ENCODE measurements at regions not wholly inside any gene's neighbourhood (a gene's known extent, or its start where the extent isn't known, plus 50 kb on each side); places are given as distances from the start of the nearest gene placed in this dataset.
"Not testable (repeated sequence)": the region's sequence is repeated elsewhere in the genome, so short reads cannot be mapped to it uniquely, and the experiment has no call there.

DNA sequence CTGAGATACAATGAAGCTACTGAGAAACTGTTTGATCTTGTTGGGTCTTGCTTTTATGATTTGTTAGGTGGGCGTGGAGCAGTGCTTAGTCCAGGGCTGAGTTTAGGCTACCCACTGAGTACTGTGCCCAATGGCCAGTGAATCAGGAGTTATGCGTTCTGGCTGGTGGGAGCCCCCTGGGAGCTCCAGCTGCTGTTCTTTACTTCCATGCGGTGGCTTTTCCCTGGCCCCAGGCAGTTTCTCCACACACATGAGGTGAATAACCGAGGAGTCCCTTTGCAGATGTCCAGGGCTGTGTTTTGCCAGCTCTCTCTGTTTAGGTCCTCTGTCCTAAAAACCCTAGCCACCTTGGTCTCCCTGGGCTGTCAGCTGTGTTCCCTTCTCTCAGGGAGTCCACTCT lies 106.5 kb downstream of the KLF13 start:
- DNase-seq, result no peak
- H3K4me1 Mint-ChIP-seq, result peaks cover 62% of the 10 kb centered on the region
- H3K27me3 Mint-ChIP-seq, result no peaks in the 10 kb centered on the region
- no peaks in the 10 kb centered on the region for H3K9me3 Mint-ChIP-seq
- H3K4me3 Mint-ChIP-seq, result no peak overlapping the region
- H3K36me3 Mint-ChIP-seq (ENCODE audit: low read depth), result no peaks in the 10 kb centered on the region
- no peak overlapping the region for H3K27ac Mint-ChIP-seq
- ATAC-seq, result no peak

DNA sequence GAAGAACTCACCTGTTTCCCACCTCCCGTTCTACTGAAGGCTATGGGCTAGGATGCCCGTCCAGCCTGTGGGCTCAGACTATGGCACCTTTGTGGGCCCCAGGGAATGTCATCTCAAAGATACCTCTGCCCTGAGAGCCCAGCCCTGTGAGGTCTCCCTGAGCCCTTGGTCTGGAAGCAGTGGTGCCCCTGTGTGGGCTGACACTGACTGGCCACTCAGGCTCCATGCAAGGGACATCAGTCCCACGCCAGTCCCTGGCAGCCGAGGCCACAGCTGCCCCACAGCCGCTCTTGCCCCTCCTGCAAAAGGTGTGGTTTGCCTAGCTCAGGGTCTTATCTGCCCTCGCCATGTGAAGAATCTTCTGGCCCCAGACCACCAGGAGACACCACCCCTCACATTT lies 106.9 kb downstream of the KLF13 start:
- no peaks in the 10 kb centered on the region for H3K9me3 Mint-ChIP-seq
- H3K27me3 Mint-ChIP-seq, result no peaks in the 10 kb centered on the region
- peaks cover 67% of the 10 kb centered on the region for H3K4me1 Mint-ChIP-seq
- no peaks in the 10 kb centered on the region for H3K36me3 Mint-ChIP-seq (ENCODE audit: low read depth)
- no peak for ATAC-seq
- H3K27ac Mint-ChIP-seq, result peak overlapping the region; percentile 97
- H3K4me3 Mint-ChIP-seq, result no peak overlapping the region
- DNase-seq, result no peak

DNA sequence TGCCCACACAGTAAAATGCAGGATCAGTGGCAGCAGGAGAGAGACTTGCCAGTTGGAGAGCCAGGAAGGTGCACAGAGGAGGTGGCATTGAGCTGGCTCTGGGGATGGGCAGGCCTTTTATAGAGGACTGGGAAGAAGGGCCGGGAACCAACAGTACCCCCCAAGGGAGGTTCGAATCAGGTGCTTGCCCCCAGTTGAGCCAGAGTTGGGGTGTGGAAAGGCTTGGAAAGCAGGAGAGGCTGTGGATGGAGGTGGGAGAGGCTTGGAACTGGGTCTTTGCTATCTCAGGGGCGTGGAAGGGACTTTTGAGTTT lies 107.6 kb downstream of the KLF13 start:
- ATAC-seq (no peak), DNase-seq (no peak)
- H3K4me3 Mint-ChIP-seq, result peak overlapping the region; percentile 73
- H3K27ac Mint-ChIP-seq, result peak overlapping the region; percentile 97
- no peaks in the 10 kb centered on the region for H3K36me3 Mint-ChIP-seq (ENCODE audit: low read depth)
- no peaks in the 10 kb centered on the region for H3K9me3 Mint-ChIP-seq
- H3K4me1 Mint-ChIP-seq, result peaks cover 71% of the 10 kb centered on the region
- H3K27me3 Mint-ChIP-seq, result no peaks in the 10 kb centered on the region

- H3K4me3 Mint-ChIP-seq, result peak overlapping the region; percentile 73
- peak overlapping the region; percentile 97 for H3K27ac Mint-ChIP-seq
- ATAC-seq, result peak; percentile 58
- peaks cover 76% of the 10 kb centered on the region for H3K4me1 Mint-ChIP-seq
- no peaks in the 10 kb centered on the region for H3K9me3 Mint-ChIP-seq
- peak; percentile 81 for DNase-seq
- H3K36me3 Mint-ChIP-seq (ENCODE audit: low read depth), result no peaks in the 10 kb centered on the region
- H3K27me3 Mint-ChIP-seq, result no peaks in the 10 kb centered on the region
Measured at GRCh38 chr15:31434588-31435260, 108.1 kb downstream of the KLF13 start.

DNA sequence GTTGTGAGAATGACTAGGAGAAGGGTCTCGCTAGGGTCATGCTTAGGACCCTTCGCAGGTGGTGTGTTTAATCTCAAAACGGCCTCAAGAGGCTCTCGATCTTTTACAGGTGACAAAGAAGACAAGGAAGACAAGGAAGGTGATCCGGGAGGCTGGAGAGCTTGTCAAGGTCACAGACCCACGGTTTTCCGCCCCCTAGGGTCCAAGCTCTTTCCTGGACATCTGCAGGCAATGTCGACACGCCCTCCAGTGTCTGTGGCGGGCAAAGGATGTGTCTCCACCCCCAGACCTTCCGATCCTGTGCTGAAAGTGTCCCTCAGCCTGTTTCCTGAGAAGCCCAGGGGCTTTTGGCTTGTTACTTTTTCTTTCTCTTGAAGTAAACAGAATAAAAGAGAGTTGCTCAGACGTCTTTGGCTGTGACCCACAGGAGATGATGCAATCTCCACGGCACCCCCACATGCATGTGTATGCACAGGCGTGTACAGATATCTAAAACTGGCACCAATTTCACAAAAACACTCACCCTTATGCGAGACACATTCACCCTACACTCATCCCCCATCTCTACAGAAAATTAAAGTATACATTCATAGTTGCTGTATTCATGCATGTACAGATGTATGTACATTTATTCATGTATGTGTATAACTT lies 108.8 kb downstream of the KLF13 start:
- Mint-ChIP-seq H3K27ac (peak overlapping the region; percentile 97), H3K4me3 (peak overlapping the region; percentile 73), H3K27me3 (no peaks in the 10 kb centered on the region), H3K4me1 (peaks cover 75% of the 10 kb centered on the region), H3K36me3 (ENCODE audit: low read depth) (no peaks in the 10 kb centered on the region), H3K9me3 (no peaks in the 10 kb centered on the region)
- peak; percentile 86 for DNase-seq
- peak; percentile 56 for ATAC-seq

- Mint-ChIP-seq H3K27me3 (no peaks in the 10 kb centered on the region), H3K4me3 (peak overlapping the region; percentile 73), H3K9me3 (no peaks in the 10 kb centered on the region), H3K36me3 (ENCODE audit: low read depth) (no peaks in the 10 kb centered on the region), H3K27ac (peak overlapping the region; percentile 97), H3K4me1 (peaks cover 77% of the 10 kb centered on the region)
- DNase-seq (peak; percentile 50), ATAC-seq (peak; percentile 2)
Measured at GRCh38 chr15:31435912-31436628, 109.4 kb downstream of the KLF13 start.

- Mint-ChIP-seq H3K27ac (peak overlapping the region; percentile 94), H3K36me3 (ENCODE audit: low read depth) (no peaks in the 10 kb centered on the region), H3K27me3 (no peaks in the 10 kb centered on the region), H3K4me1 (peaks cover 91% of the 10 kb centered on the region), H3K9me3 (no peaks in the 10 kb centered on the region), H3K4me3 (peak overlapping the region; percentile 34)
- ATAC-seq (peak; percentile 50), DNase-seq (peak; percentile 80)
Measured at GRCh38 chr15:31437686-31438085, 111.1 kb downstream of the KLF13 start.

- Mint-ChIP-seq H3K4me3 (peak overlapping the region; percentile 3), H3K36me3 (ENCODE audit: low read depth) (no peaks in the 10 kb centered on the region), H3K9me3 (no peaks in the 10 kb centered on the region), H3K27me3 (no peaks in the 10 kb centered on the region), H3K27ac (peak overlapping the region; percentile 94), H3K4me1 (peaks cover 92% of the 10 kb centered on the region)
- ATAC-seq (no peak), DNase-seq (no peak)
Measured at GRCh38 chr15:31438601-31439265, 112.1 kb downstream of the KLF13 start.

- peak overlapping the region; percentile 3 for H3K4me3 Mint-ChIP-seq
- peaks cover 91% of the 10 kb centered on the region for H3K4me1 Mint-ChIP-seq
- no peaks in the 10 kb centered on the region for H3K36me3 Mint-ChIP-seq (ENCODE audit: low read depth)
- peak overlapping the region; percentile 7 for H3K27ac Mint-ChIP-seq
- ATAC-seq, result peak; percentile 1
- peak; percentile 66 for DNase-seq
- no peaks in the 10 kb centered on the region for H3K9me3 Mint-ChIP-seq
- no peaks in the 10 kb centered on the region for H3K27me3 Mint-ChIP-seq
Measured at GRCh38 chr15:31439328-31439727, 112.7 kb downstream of the KLF13 start.

GRCh38 chr15:31440216-31440615 lies 113.6 kb downstream of the KLF13 start:
- peak overlapping the region; percentile 27 for H3K27ac Mint-ChIP-seq
- not testable (repeated sequence) for H3K27me3 Mint-ChIP-seq; ATAC-seq; H3K36me3 Mint-ChIP-seq (ENCODE audit: low read depth); DNase-seq; H3K9me3 Mint-ChIP-seq
- peak overlapping the region; percentile 57 for H3K4me3 Mint-ChIP-seq
- H3K4me1 Mint-ChIP-seq, result peaks cover 89% of the 10 kb centered on the region

DNA sequence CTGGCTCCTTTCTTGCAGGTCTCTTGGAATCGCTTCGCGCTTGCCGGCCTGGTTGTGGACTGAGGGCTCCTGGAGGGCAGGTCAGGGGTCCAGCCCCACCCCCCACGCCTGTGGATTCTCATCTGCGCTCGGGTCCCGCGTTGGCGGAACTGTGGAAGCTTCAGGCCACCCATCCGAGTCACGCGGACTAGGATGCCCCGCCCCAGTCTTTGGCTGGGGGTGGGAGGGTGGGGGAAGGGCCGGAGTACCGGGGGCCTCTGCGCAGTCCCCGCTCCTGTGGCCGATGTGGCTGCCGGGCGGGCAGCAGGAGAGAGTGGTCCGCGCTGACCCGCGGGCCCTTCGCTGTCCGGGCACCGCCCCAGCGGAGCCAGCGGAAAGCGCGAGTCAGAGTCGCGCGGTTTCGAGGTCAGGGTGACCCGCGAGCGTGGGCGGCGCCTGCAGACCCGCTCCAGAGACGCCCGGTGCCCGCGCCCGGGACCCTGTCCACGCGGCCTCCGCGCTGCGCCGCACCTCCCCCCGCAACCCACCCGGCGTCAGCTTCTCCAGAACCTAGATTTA lies 114.2 kb downstream of the KLF13 start:
- ATAC-seq (no peak), DNase-seq (peak; percentile 62)
- Mint-ChIP-seq H3K27ac (peak overlapping the region; percentile 27), H3K4me1 (peaks cover 83% of the 10 kb centered on the region), H3K4me3 (peak overlapping the region; percentile 57), H3K27me3 (no peaks in the 10 kb centered on the region), H3K36me3 (ENCODE audit: low read depth) (no peaks in the 10 kb centered on the region), H3K9me3 (no peaks in the 10 kb centered on the region)

DNA sequence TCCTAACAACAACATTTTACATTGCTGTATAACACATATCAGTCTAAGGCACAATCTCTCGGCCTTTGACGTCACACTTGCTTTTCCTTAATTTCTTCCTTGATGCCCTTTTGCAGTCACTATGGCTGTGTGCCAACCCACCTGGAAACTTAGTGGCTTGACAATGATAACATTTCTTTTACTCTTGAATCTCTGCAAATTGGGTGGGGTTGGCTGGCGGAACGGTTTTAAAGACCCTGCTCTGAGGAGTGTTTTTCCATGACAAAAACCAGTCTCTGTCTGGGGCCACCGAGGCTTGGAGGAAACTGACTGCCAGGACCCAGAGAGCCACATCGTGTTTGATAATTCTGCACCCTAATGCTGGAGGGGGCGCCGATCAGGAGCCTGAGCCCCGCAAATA lies 115.6 kb downstream of the KLF13 start:
- H3K9me3 Mint-ChIP-seq, result no peaks in the 10 kb centered on the region
- H3K4me1 Mint-ChIP-seq, result peaks cover 69% of the 10 kb centered on the region
- no peak overlapping the region for H3K27ac Mint-ChIP-seq
- ATAC-seq, result no peak
- no peaks in the 10 kb centered on the region for H3K27me3 Mint-ChIP-seq
- DNase-seq, result no peak
- H3K36me3 Mint-ChIP-seq (ENCODE audit: low read depth), result no peaks in the 10 kb centered on the region
- H3K4me3 Mint-ChIP-seq, result peak overlapping the region; percentile 42

- Mint-ChIP-seq H3K9me3 (no peaks in the 10 kb centered on the region), H3K4me3 (no peak overlapping the region), H3K27me3 (no peaks in the 10 kb centered on the region), H3K27ac (peak overlapping the region; percentile 61), H3K4me1 (peaks cover 64% of the 10 kb centered on the region), H3K36me3 (ENCODE audit: low read depth) (no peaks in the 10 kb centered on the region)
- ATAC-seq, result no peak
- DNase-seq, result no peak
Measured at GRCh38 chr15:31442699-31443111, 116.1 kb downstream of the KLF13 start.

DNA sequence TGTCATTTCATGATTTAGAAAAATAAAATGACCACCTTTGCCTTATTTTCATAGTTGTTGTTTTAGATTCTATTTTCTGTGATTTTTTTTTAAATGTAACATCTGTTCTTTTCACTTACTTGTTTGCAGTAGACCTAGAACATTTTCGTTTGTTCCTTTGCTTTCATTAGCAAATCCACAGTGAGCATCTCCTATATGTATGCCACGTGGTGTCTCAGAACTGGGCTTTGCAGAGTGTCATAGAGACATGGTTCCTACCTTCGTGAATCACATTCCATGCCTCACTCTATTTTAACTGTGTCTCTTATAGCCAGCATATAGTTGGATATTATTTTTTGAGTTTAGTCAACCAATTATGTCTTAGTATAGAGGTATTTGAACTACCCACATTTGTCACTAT lies 118.2 kb downstream of the KLF13 start:
- H3K4me1 Mint-ChIP-seq, result peaks cover 51% of the 10 kb centered on the region
- no peak overlapping the region for H3K27ac Mint-ChIP-seq
- no peak overlapping the region for H3K4me3 Mint-ChIP-seq
- no peaks in the 10 kb centered on the region for H3K36me3 Mint-ChIP-seq (ENCODE audit: low read depth)
- ATAC-seq (no peak), DNase-seq (no peak)
- no peaks in the 10 kb centered on the region for H3K9me3 Mint-ChIP-seq
- no peaks in the 10 kb centered on the region for H3K27me3 Mint-ChIP-seq

Measured in activated naive CD8-positive, alpha-beta T cell treated with anti-CD3 and anti-CD28 coated beads, Interleukin-2, amount 50 U/mL, for 24 hours (primary cell).